ENCODE measurements at regions not wholly inside any gene's neighbourhood (a gene's known extent, or its start where the extent isn't known, plus 50 kb on each side); places are given as distances from the start of the nearest gene placed in this dataset.

GRCh38 chr2:163849756-163850435 is 114.1 kb upstream of the FIGN start:
- no peak for DNase-seq (ENCODE audit: low read depth, low spot score)

GRCh38 chr2:163838890-163839289 is 103.1 kb upstream of the FIGN start:
- DNase-seq (ENCODE audit: low read depth, low spot score) = no peak

GRCh38 chr2:163836167-163836566 is 100.4 kb upstream of the FIGN start:
- no peak for DNase-seq (ENCODE audit: low read depth, low spot score)

GRCh38 chr2:163834841-163835240 is 99.0 kb upstream of the FIGN start:
- DNase-seq (ENCODE audit: low read depth, low spot score) = no peak

- no peak for DNase-seq (ENCODE audit: low read depth, low spot score)
Measured at GRCh38 chr2:163834221-163834620, 98.4 kb upstream of the FIGN start.

GRCh38 chr2:163828771-163829170 is 93.0 kb upstream of the FIGN start:
- DNase-seq (ENCODE audit: low read depth, low spot score) = no peak

GRCh38 chr2:163822033-163822432 is 86.2 kb upstream of the FIGN start:
- DNase-seq (ENCODE audit: low read depth, low spot score) = no peak

GRCh38 chr2:163812926-163813520 is 77.2 kb upstream of the FIGN start:
- DNase-seq (ENCODE audit: low read depth, low spot score) = no peak

- DNase-seq (ENCODE audit: low read depth, low spot score) = no peak
Measured at GRCh38 chr2:163808406-163808805, 72.6 kb upstream of the FIGN start.

GRCh38 chr2:163802284-163802683 is 66.5 kb upstream of the FIGN start:
- no peak for DNase-seq (ENCODE audit: low read depth, low spot score)

- no peak for DNase-seq (ENCODE audit: low read depth, low spot score)
Measured at GRCh38 chr2:163801486-163801885, 65.7 kb upstream of the FIGN start.

GRCh38 chr2:163800951-163801381 is 65.2 kb upstream of the FIGN start:
- DNase-seq (ENCODE audit: low read depth, low spot score) = no peak

- no peak for DNase-seq (ENCODE audit: low read depth, low spot score)
Measured at GRCh38 chr2:163799807-163800206, 64.0 kb upstream of the FIGN start.

GRCh38 chr2:163794635-163795034 is 58.8 kb upstream of the FIGN start:
- DNase-seq (ENCODE audit: low read depth, low spot score) = no peak

All from smooth muscle cell of the brain vasculature (primary cell).